Neural progenitor cell (in vitro differentiated cells): ENCODE measurements at regions not wholly inside any gene's neighbourhood (a gene's known extent, or its start where the extent isn't known, plus 50 kb on each side); places are given as distances from the start of the nearest gene placed in this dataset.

Source experiments
- DNase-seq: peaks from one replicate; pipeline ENCODE4 v3.0.0-alpha.2; 2016; ENCODE audit warnings: low spot score
- H2AFZ ChIP-seq: fragments of 200-600 bp; sonication (generic); replicated peaks from 2 replicates; pipeline ENCODE4 v1.6.1; 2016; ENCODE audit warnings: antibody characterized with exemption
- H3F3A ChIP-seq: fragments of 200-600 bp; sonication (generic); 2 replicates; pipeline ENCODE4 v1.6.1; 2016; ENCODE audit warnings: antibody characterized with exemption, low read depth
- H3K27ac ChIP-seq: fragments of 200-600 bp; sonication (generic); 2 replicates; pipeline ENCODE4 v1.5.1; 2016; ENCODE audit warnings: mild to moderate bottlenecking
- H3K27me3 ChIP-seq: fragments of 200-600 bp; sonication (generic); 2 replicates; pipeline ENCODE4 v1.6.1; 2016; ENCODE audit warnings: mild to moderate bottlenecking, moderate library complexity
- H3K36me3 ChIP-seq: fragments of 200-600 bp; sonication (generic); 2 replicates; pipeline ENCODE4 v1.5.1; 2016
- H3K4me1 ChIP-seq: fragments of 200-600 bp; sonication (generic); 2 replicates; pipeline ENCODE4 v1.6.1; 2016; ENCODE audit warnings: mixed run types
- H3K4me2 ChIP-seq: fragments of 200-600 bp; sonication (generic); 2 replicates; pipeline ENCODE4 v1.6.1; 2016
- H3K4me3 ChIP-seq: fragments of 200-600 bp; sonication (generic); 2 replicates; pipeline ENCODE4 v1.5.1; 2016
- H3K79me2 ChIP-seq: fragments of 200-600 bp; sonication (generic); 2 replicates; pipeline ENCODE4 v1.6.1; 2016; ENCODE audit warnings: low read depth
- H3K9ac ChIP-seq: fragments of 200-600 bp; sonication (generic); 2 replicates; pipeline ENCODE4 v1.6.1; 2016
- H3K9me3 ChIP-seq: fragments of 200-600 bp; sonication (generic); 2 replicates; pipeline ENCODE4 v1.5.1; 2016; ENCODE audit warnings: low read depth
- H4K20me1 ChIP-seq: fragments of 200-600 bp; sonication (generic); 2 replicates; pipeline ENCODE4 v1.6.1; 2016; ENCODE audit warnings: low read depth
- H3K27ac Mint-ChIP-seq: 3 replicates; pipeline ENCODE4 v1.8.0; 2021; ENCODE audit warnings: mixed read lengths
- H3K27me3 Mint-ChIP-seq: 2 replicates; pipeline ENCODE4 v1.8.0; 2022; ENCODE audit warnings: low read depth, mild to moderate bottlenecking, inconsistent platforms, moderate library complexity, mixed read lengths; ENCODE audit not compliant: insufficient read depth
- H3K36me3 Mint-ChIP-seq: 3 replicates; pipeline ENCODE4 v1.8.0; 2021; ENCODE audit warnings: mixed read lengths
- H3K4me1 Mint-ChIP-seq: 3 replicates; pipeline ENCODE4 v1.8.0; 2021; ENCODE audit warnings: mixed read lengths
- H3K4me3 Mint-ChIP-seq: 3 replicates; pipeline ENCODE4 v1.8.0; 2021; ENCODE audit warnings: mild to moderate bottlenecking, moderate library complexity, mixed read lengths
- H3K9me3 Mint-ChIP-seq: 3 replicates; pipeline ENCODE4 v1.8.0; 2020; ENCODE audit warnings: mixed read lengths
- CTCF ChIP-seq: fragments of 200-600 bp; sonication (generic); IDR thresholded peaks from 2 replicates; pipeline ENCODE4 v1.5.1; 2017; ENCODE audit warnings: antibody characterized with exemption, mild to moderate bottlenecking
- EZH2 ChIP-seq: fragments of 200-600 bp; sonication (generic); IDR thresholded peaks from 2 replicates; pipeline ENCODE4 v1.6.1; 2017; ENCODE audit warnings: antibody characterized with exemption, mild to moderate bottlenecking, moderate library complexity
- EZH2phosphoT487 ChIP-seq: fragments of 200-600 bp; sonication (generic); IDR thresholded peaks from 2 replicates; pipeline ENCODE4 v1.6.1; 2017; ENCODE audit warnings: antibody characterized with exemption

GRCh38 chr13:111923991-111924677 is 142.8 kb upstream of the SOX1 start:
- Mint-ChIP-seq H3K9me3 (no peaks in the 10 kb centered on the region), H3K4me1 (peaks cover 26% of the 10 kb centered on the region), H3K4me3 (no peak overlapping the region), H3K27me3 (peaks cover 5% of the 10 kb centered on the region), H3K36me3 (no peaks in the 10 kb centered on the region), H3K27ac (no peak overlapping the region)
- no peaks in the 10 kb centered on the region for H3F3A ChIP-seq
- H3K4me2 ChIP-seq = no peak overlapping the region
- no peaks in the 10 kb centered on the region for H3K27me3 ChIP-seq
- H3K79me2 ChIP-seq = no peaks in the 10 kb centered on the region
- H3K4me3 ChIP-seq = no peak overlapping the region
- no peak overlapping the region for H2AFZ ChIP-seq
- H3K36me3 ChIP-seq = no peaks in the 10 kb centered on the region
- DNase-seq = no peak
- no peak overlapping the region for H3K9ac ChIP-seq
- H3K9me3 ChIP-seq = no peaks in the 10 kb centered on the region
- no peak overlapping the region for H3K27ac ChIP-seq
- H3K4me1 ChIP-seq = no peaks in the 10 kb centered on the region
- no peaks in the 10 kb centered on the region for H4K20me1 ChIP-seq
- TF ChIP-seq EZH2phosphoT487 (no peak), EZH2 (no peak), CTCF (no peak)

GRCh38 chr13:111924678-111925075 is 142.3 kb upstream of the SOX1 start:
- Histone ChIP-seq H3K4me2 (no peak overlapping the region), H3K27me3 (no peaks in the 10 kb centered on the region), H3K27ac (no peak overlapping the region), H2AFZ (no peak overlapping the region), H3K9me3 (no peaks in the 10 kb centered on the region), H3F3A (no peaks in the 10 kb centered on the region), H3K4me3 (no peak overlapping the region), H3K9ac (no peak overlapping the region), H3K79me2 (no peaks in the 10 kb centered on the region), H3K36me3 (no peaks in the 10 kb centered on the region), H3K4me1 (no peaks in the 10 kb centered on the region), H4K20me1 (no peaks in the 10 kb centered on the region)
- no peak for DNase-seq
- TF ChIP-seq EZH2phosphoT487 (no peak), EZH2 (no peak), CTCF (no peak)
- H3K27me3 Mint-ChIP-seq = peaks cover 5% of the 10 kb centered on the region
- no peaks in the 10 kb centered on the region for H3K36me3 Mint-ChIP-seq
- peaks cover 25% of the 10 kb centered on the region for H3K4me1 Mint-ChIP-seq
- peak overlapping the region; percentile 58 for H3K27ac Mint-ChIP-seq
- no peaks in the 10 kb centered on the region for H3K9me3 Mint-ChIP-seq
- no peak overlapping the region for H3K4me3 Mint-ChIP-seq

GRCh38 chr13:111925146-111925875 is 141.6 kb upstream of the SOX1 start:
- Histone ChIP-seq H3K79me2 (no peaks in the 10 kb centered on the region), H3K4me3 (no peak overlapping the region), H2AFZ (no peak overlapping the region), H3K9me3 (no peaks in the 10 kb centered on the region), H3K4me2 (no peak overlapping the region), H3K27ac (no peak overlapping the region), H3K27me3 (no peaks in the 10 kb centered on the region), H3F3A (no peaks in the 10 kb centered on the region), H4K20me1 (no peaks in the 10 kb centered on the region), H3K36me3 (no peaks in the 10 kb centered on the region), H3K9ac (no peak overlapping the region), H3K4me1 (no peaks in the 10 kb centered on the region)
- no peak for DNase-seq
- H3K4me1 Mint-ChIP-seq = peaks cover 20% of the 10 kb centered on the region
- no peak for TF ChIP-seq EZH2phosphoT487
- TF ChIP-seq CTCF = no peak
- no peak for TF ChIP-seq EZH2
- peak overlapping the region; percentile 58 for H3K27ac Mint-ChIP-seq
- no peak overlapping the region for H3K4me3 Mint-ChIP-seq
- no peaks in the 10 kb centered on the region for H3K36me3 Mint-ChIP-seq
- peaks cover 4% of the 10 kb centered on the region for H3K27me3 Mint-ChIP-seq
- no peaks in the 10 kb centered on the region for H3K9me3 Mint-ChIP-seq
